CD4-positive, alpha-beta T cell treated with Interleukin-12 subunit alpha and Interleukin-12 subunit beta, for 1 hour (primary cell): ENCODE measurements at regions not wholly inside any gene's neighbourhood (a gene's known extent, or its start where the extent isn't known, plus 50 kb on each side); places are given as distances from the start of the nearest gene placed in this dataset.

Source experiments
- DNase-seq: peaks from one replicate; pipeline ENCODE4 v3.0.0-alpha.2; 2020

GRCh38 chr11:116199182-116199581 lies 573.6 kb downstream of the BUD13 start:
- no peak for DNase-seq

DNA sequence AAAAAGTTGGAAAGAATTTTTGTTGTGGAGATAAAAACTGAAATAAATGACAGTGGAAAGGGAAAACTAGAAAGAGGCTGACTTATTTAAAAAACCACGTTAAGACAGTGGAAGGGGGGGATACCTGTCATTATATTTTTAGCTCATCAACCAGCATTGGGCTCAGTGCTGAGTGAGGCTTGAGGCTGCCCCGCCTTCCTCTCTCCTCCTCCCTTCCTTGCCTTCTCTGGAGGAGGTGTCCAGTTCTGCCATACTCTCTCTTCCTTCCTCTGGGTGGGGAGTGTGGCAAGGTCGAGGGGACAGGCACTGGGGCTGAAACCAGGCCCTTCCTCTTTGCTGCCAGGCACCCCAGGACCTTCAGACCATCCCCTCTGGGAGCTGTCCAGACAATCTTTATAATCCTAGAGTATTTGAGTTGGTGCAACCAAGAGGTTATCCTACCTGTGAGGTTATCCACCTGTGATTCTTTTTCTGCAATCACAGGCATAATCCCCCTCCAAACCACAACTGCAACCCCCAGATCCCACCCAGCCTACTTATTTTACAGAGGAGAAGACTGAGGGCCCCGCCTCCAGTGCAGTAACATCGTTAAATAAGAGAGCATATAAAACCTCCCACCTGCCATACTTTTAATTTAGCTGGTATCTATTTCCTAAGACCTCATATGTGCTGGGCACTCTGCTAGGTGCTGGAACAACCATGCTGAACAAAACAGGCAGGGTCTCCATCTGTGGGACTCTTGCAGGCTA lies 578.5 kb downstream of the BUD13 start:
- no peak for DNase-seq

GRCh38 chr11:116193321-116194131 lies 579.3 kb downstream of the BUD13 start:
- no peak for DNase-seq

DNA sequence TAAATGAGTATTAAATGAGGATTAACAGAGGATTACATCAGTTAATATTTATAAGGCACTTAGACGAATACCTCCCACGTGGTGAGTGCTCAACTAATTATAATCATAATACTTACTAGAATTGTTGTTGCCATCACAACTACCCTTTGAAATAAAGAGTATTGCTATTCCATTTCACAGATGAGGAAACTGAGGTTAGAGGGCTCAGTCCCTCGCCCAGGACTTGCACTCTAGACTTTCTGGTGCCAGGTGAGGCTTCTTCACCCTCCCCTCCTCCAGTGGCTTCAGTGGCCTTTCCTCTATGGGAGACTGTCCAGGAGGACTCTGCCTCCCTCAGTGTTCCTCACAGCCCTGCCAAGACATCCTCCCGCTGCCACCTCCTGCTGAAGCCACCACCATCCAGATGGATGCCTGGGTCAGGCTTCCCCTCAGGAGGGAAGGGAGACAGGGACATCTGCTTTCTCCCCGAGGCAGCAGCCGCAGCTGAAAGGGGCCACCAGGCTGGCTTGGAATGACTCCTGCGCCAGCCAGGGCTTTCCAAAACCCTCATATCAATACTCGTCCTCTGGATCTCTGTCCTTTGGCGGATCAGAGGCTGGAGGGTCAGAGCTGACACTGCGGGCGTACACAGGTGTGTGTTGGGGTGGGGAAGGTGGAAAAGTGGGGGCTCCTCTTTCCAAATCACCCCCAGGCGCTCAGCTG lies 580.1 kb downstream of the BUD13 start:
- no peak for DNase-seq

- DNase-seq = no peak
Observed at GRCh38 chr11:116190861-116191260, 581.9 kb downstream of the BUD13 start.

DNA sequence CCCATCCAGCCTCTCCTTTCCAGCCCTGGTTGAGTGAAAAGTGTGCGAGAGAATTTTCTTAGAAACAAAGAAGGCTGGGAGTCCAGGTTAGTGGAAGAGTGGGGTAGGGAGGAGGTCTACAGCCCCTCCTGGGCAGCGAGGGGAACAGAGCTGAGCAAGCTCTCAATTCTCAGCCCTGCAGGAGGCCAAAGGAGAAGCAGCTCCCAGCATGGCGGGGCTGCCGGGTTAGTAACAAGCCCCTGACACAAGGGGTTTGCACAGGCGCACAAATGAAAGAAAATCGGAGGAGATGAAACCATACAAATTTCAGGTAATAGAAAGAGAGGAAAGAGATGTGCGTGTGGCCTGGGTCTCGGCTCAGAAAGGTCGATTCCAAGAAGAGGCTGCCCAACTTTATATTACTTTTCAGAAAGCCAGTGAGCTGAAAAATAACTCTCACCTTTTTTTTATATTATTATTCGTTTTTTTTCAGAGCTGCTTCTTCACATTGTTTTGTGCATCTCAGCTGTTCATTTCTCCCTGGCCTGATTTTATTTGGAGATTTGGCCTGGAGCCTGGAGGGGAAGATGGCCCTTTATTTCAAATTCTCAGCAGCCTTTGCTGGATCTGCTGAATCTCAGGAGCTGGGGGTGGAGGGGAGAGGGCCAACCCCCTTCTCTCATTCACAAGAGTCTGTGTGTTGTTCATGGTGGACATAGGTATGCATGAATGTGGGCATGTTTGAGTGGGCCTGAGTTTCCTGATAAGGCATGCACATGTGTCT lies 583.2 kb downstream of the BUD13 start:
- DNase-seq = no peak

- no peak for DNase-seq
Observed at GRCh38 chr11:116188350-116188749, 584.4 kb downstream of the BUD13 start.

- DNase-seq = no peak
Observed at GRCh38 chr11:116187026-116187425, 585.8 kb downstream of the BUD13 start.

- DNase-seq = no peak
Observed at GRCh38 chr11:116185551-116185950, 587.2 kb downstream of the BUD13 start.

- no peak for DNase-seq
Observed at GRCh38 chr11:116184763-116185162, 588.0 kb downstream of the BUD13 start.

DNA sequence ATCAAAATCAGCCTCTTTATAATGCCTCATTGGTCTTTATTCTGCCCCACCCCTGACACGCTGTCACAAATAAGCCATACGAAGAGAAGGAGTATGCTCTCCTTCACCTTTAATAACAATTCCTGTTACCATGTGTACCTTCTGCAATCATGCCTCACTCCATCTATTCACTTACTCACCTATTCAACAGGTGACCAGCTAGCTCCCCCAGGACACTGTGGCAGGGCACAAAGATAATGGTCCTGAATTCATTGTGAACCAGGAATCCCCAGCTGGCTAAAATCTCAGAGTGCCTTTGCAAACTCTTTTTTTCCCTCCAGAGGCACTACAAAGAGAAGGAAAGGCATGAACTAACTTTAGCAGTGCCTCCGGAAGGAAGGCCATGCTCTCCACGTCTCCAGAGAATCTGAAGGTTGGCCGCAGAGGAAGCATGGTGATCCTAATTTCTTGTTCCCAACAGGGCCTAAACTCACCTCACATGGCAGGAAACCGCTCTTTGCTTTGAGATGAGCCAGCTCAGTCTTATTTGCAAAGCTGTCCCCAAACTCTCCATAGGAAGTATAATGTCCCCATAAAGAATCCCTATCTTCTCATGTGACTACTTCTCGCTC lies 590.3 kb downstream of the BUD13 start:
- no peak for DNase-seq

DNA sequence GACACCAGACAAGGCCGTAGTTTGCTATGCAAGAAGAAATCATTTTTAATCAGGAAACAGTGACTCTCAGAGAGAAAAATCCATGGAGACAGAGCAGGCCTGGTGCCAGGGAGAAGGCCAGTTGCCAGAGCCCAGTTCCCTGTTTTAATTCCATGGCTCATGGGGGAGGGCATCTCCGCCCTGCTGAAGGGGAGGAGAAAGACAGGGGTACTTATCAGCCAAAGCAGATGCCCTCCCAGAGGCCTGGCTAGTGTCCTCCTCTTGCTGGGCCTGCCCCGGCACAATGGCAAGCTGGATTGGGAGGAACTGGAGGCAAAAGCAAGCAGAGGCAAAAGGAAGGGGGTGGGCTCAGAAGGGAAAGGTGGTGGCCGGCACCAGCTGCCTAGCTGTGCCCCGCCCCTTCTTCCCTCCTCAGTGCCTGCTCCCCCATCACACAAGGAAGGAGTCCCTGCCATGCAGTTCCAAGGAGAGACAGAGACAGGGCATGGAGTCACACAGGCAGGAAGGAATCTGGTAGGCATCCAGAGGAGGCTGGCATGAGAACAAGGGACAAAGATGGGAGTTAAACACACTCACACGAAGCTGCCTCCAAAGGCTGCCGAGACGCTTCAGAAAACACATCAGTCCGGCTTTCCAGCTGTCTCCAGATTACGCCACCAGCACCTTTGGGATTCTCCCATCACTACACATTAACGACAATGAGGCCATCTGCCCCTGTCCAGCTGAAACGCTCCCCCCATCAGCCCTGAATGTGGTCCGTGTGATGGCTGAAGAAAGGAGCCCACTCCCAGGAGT lies 591.8 kb downstream of the BUD13 start:
- no peak for DNase-seq

DNA sequence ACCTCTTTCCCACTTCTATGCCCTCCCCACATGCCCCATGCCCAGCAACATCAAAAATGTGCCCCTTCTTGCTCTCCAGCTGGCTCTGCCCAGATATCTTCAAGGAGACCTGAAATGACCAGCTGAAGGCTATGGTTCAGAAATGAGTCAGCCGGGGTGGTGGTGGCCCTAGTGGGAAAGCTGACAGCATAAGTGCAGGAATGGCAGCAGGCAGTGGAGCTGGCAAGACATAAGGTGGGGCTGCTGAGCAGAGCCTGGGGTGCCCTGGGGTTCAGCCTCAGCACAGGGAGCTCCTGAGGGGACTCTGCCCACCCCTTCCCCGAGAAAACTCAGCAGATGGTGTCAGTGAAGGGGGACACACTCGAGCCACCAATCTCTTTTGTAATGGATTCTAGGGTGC lies 593.4 kb downstream of the BUD13 start:
- no peak for DNase-seq

- DNase-seq = no peak
Observed at GRCh38 chr11:116177521-116178210, 595.1 kb downstream of the BUD13 start.

- DNase-seq = no peak
Observed at GRCh38 chr11:116176484-116177005, 596.2 kb downstream of the BUD13 start.

- DNase-seq = no peak
Observed at GRCh38 chr11:116175707-116176106, 597.1 kb downstream of the BUD13 start.

DNA sequence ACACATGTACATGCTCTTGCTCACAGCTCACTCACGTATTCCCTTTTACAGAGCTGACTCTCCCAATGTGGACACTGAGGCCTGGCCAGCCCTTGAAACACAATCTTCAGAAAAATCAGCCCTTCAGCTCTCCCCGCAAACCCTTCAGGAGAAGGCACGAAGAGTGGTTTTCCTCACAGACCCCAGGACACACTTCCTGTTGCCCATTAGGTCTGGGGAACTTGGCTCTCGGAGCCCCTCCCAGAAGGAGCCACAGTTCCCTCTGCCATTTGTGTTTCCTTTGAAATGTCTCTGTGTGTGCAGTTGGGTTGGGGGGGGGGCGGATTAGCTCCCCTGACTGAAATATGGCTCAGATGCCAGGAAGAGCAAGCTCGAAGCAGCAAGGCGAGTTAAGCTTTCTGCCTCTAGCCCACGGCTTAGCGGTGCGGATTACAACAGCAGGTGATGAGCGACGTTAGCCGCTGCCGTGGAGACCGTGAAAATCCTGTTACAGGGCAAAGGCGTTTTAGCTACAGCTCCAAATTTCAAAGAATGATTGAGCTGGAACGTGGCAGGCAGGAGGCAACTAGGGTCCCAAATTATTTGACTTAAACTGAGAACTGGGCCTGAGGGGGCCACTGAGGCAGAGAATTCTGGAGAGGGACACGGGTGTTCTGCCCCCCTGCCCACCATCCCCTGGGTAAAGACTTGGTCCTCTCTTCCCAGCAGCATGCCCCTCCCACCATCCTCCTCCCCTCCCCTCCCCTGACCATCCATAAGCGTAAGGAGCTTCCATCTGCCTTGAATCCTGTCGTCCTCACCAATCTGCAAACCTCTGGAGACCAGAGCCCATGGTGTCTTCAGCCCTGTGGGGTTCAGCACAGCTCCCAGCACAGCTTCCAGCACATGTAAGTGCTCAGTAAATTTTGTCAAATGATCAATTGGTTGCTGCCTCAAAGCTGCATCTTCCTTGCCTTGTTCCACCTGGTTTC lies 598.6 kb downstream of the BUD13 start:
- DNase-seq = no peak

DNA sequence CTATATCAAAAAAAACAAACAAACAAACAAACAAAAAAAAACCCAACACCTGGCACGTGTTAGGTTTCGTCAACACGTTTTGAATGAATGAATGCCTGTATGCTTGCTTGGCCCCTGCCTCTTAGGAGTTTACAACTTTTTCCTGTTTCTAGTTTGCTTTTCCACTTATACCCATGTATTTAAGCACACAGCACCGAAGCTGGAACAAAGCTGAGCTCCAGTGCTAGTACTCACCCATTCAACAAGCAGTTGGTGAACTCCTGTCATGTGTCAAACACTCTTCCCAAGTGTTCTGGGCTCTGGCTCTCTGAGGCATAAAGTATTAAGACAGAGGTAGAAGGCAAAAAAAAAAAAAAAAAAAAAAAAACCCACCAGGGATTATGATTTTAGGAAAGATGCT lies 599.3 kb downstream of the BUD13 start:
- no peak for DNase-seq

DNA sequence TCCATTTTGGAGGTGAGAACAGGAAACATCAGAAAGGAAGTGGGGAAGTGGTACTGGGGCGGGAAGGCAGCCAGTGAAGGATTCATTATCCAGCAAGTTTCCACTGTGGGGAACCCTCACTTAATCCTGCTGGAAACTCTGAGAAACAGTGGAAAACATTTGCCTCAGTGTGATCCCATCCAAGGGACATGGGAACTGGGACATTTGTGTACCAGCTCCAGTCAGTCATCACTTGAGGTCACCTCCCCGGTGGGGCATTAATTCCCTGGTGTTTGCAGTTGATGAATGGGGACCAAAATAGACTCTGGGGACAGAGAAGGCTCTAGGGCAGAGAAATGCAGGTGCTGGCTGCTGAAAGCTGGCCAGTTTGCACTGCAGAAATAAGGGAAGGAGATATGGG lies 599.9 kb downstream of the BUD13 start:
- no peak for DNase-seq

- DNase-seq = no peak
Observed at GRCh38 chr11:116172156-116172555, 600.6 kb downstream of the BUD13 start.
